Left ventricle myocardium inferior (tissue), 1 donor: ENCODE measurements at regions not wholly inside any gene's neighbourhood (a gene's known extent, or its start where the extent isn't known, plus 50 kb on each side); places are given as distances from the start of the nearest gene placed in this dataset.

Source experiments
- DNase-seq: peaks from one replicate; pipeline ENCODE4 v3.0.0-alpha.2; 2020
- H3K27ac ChIP-seq: fragments of 200-600 bp; replicated peaks from 2 replicates; pipeline ENCODE4 v1.8.0; 2021
- H3K27me3 ChIP-seq: fragments of 200-600 bp; 2 replicates; pipeline ENCODE4 v1.8.0; 2021; ENCODE audit warnings: low read depth
- H3K36me3 ChIP-seq: fragments of 200-600 bp; 2 replicates; pipeline ENCODE4 v1.8.0; 2021
- H3K4me1 ChIP-seq: fragments of 200-600 bp; 2 replicates; pipeline ENCODE4 v1.8.0; 2021
- H3K4me3 ChIP-seq: fragments of 200-600 bp; 2 replicates; pipeline ENCODE4 v1.8.0; 2021; ENCODE audit warnings: mild to moderate bottlenecking, moderate library complexity
- H3K9me3 ChIP-seq: fragments of 200-600 bp; replicated peaks from 2 replicates; pipeline ENCODE4 v1.8.0; 2021
- intact Hi-C: fragments of 100-400 bp; cut with micrococcal nuclease; formaldehyde crosslinking; loops from one replicate; pipeline ENCODE4 v1.11.0; 2022
- TF ChIP-seq, protein P1 (sequence below): fragments of 200-600 bp; IDR thresholded peaks from 2 replicates; pipeline ENCODE4 v1.8.0; 2021; ENCODE audit warnings: antibody characterized with exemption, mild to moderate bottlenecking, borderline replicate concordance
- donor health status: DM: no; HTN: yes; CAD: no; lungs with severe emphysema.

DNA sequence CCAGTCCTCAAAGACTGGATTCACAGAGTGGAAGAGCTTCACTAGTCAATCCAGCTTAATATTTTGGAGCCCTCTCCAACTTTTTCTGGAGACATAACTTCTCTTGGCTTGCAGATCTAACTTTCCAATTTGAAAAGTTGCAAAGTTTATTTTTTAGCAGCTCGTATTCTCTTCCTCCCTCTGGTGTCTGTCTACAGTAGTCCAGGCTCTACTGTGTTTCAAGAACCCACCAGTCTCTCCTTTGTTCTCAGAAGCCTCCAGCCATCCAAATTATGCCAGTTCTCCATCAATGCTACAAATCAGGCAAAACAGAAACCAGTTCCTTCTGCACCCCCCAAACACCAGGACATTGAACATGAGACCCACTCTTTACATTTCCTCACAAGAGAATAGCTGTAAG is 376.1 kb upstream of the OPRM1 start:
- no peak overlapping the region for H3K27ac ChIP-seq
- no peak overlapping the region for H3K4me3 ChIP-seq
- H3K9me3 ChIP-seq, result peaks cover 43% of the 10 kb centered on the region
- TF ChIP-seq, protein P1, sequence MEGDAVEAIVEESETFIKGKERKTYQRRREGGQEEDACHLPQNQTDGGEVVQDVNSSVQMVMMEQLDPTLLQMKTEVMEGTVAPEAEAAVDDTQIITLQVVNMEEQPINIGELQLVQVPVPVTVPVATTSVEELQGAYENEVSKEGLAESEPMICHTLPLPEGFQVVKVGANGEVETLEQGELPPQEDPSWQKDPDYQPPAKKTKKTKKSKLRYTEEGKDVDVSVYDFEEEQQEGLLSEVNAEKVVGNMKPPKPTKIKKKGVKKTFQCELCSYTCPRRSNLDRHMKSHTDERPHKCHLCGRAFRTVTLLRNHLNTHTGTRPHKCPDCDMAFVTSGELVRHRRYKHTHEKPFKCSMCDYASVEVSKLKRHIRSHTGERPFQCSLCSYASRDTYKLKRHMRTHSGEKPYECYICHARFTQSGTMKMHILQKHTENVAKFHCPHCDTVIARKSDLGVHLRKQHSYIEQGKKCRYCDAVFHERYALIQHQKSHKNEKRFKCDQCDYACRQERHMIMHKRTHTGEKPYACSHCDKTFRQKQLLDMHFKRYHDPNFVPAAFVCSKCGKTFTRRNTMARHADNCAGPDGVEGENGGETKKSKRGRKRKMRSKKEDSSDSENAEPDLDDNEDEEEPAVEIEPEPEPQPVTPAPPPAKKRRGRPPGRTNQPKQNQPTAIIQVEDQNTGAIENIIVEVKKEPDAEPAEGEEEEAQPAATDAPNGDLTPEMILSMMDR, result no peak
- no peaks in the 10 kb centered on the region for H3K4me1 ChIP-seq
- DNase-seq, result no peak
- intact Hi-C loops, result no loop called here
- no peaks in the 10 kb centered on the region for H3K36me3 ChIP-seq
- no peaks in the 10 kb centered on the region for H3K27me3 ChIP-seq

DNA sequence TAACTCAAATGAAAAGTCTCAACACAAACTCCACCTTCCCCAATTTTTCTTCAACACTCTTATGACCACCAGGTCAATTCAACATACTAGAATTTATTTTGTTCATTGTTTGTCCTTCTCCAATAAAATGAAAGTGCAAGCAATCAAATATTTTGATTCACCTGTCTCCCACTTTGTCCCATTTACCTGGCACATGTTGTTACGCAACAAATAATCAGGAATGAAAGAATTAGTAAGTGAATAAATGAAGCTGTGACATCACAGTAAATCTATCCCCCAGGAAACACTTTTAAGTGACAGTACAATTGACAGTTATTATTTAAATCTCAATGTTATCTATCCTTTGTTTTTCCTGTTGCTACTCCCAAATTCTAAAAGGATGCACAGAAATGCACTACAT is 393.7 kb upstream of the OPRM1 start:
- Histone ChIP-seq H3K9me3 (no peaks in the 10 kb centered on the region), H3K27ac (no peak overlapping the region), H3K4me3 (no peak overlapping the region), H3K27me3 (no peaks in the 10 kb centered on the region), H3K4me1 (no peaks in the 10 kb centered on the region), H3K36me3 (no peaks in the 10 kb centered on the region)
- TF ChIP-seq, protein P1, result no peak
- DNase-seq, result no peak
- intact Hi-C loops, result no loop called here

DNA sequence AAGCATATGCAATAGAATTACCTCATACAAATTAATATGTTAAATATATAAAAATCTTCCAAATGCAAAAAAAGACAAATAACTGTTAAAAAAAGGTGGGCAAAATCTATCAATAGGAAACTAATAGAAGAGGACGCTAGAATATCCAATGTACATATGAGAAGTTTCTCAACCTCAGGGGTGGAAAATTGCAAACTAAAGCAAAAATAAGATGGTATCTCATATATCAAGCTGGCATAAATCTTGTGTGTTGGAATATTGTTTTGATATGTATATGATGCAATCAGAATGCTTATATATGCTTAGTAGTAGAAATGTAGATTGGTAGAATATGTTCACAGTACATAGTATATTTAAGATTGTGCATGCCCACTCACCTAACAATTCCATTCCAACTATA is 395.0 kb upstream of the OPRM1 start:
- no peak for DNase-seq
- Histone ChIP-seq H3K27ac (no peak overlapping the region), H3K4me3 (no peak overlapping the region), H3K36me3 (no peaks in the 10 kb centered on the region), H3K4me1 (no peaks in the 10 kb centered on the region), H3K27me3 (no peaks in the 10 kb centered on the region), H3K9me3 (no peaks in the 10 kb centered on the region)
- intact Hi-C loops, result no loop called here
- TF ChIP-seq, protein P1, result no peak

DNA sequence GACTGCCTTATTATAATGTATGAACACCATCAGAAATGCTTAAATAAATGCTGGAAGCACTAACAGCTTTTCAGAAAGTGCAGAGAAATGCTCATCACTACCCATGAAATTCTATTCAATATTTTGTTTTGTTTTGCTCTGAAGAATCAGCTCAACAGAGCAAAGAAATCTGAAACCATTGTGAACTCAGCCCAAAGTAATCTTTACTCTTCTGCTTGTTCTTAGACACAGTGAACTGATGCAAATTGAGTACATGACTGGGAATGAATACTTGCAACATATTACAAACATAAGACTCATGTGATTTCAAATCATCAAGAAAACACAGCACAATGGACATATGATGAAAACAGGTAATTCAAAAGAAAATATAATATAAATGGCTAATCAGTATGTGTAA is 404.6 kb upstream of the OPRM1 start:
- DNase-seq, result no peak
- H3K4me1 ChIP-seq, result no peaks in the 10 kb centered on the region
- TF ChIP-seq, protein P1, result no peak
- H3K27me3 ChIP-seq, result no peaks in the 10 kb centered on the region
- H3K27ac ChIP-seq, result no peak overlapping the region
- intact Hi-C loops, result no loop called here
- no peaks in the 10 kb centered on the region for H3K36me3 ChIP-seq
- H3K9me3 ChIP-seq, result peaks cover 22% of the 10 kb centered on the region
- H3K4me3 ChIP-seq, result no peak overlapping the region

DNA sequence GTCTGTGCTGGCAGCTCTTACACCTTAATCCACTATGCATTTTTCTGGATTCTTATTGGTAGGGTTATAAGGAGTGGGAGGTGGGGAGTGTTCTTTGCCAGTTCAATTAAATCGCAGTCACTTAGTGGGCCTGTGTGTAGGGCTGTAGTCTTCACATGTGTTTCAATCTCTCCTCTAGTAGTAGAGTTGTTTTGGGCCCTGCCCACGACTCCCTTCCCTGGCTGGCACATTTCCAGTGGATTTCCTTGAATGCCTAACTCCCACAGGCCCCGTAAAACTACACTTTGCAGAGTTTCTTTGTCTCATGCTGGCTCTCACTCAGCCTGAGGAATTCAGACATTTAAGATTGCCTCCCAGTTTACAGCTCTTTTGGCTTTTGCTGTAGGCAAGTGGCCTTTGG is 414.0 kb upstream of the OPRM1 start:
- intact Hi-C loops, result no loop called here
- Histone ChIP-seq H3K9me3 (peaks cover 12% of the 10 kb centered on the region), H3K4me1 (no peaks in the 10 kb centered on the region), H3K4me3 (no peak overlapping the region), H3K36me3 (no peaks in the 10 kb centered on the region), H3K27ac (no peak overlapping the region), H3K27me3 (no peaks in the 10 kb centered on the region)
- TF ChIP-seq, protein P1, result no peak
- DNase-seq, result no peak

DNA sequence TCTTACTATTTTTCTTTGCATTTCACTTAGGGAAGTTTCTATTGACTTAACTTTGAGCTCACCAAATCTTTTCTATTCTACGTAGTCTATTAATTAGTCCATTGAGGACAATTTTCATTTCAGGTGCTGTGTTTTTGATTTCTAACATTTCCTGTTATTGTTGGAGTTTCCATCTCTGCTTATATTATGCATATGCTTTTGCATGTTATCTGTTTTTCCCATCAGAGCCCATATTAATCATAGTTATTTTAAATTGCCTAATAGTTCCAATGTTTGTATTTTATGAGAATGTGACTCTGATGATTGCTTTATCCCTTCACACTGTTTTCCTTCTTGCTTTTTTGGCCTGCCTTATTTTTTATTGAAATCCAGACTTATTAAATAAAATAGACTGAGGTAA is 414.5 kb upstream of the OPRM1 start:
- DNase-seq, result no peak
- no peaks in the 10 kb centered on the region for H3K27me3 ChIP-seq
- H3K9me3 ChIP-seq, result peaks cover 12% of the 10 kb centered on the region
- H3K27ac ChIP-seq, result no peak overlapping the region
- TF ChIP-seq, protein P1, result no peak
- intact Hi-C loops, result no loop called here
- H3K36me3 ChIP-seq, result no peaks in the 10 kb centered on the region
- no peak overlapping the region for H3K4me3 ChIP-seq
- peaks cover 2% of the 10 kb centered on the region for H3K4me1 ChIP-seq
